GM19193 (cell line): ENCODE measurements at regions not wholly inside any gene's neighbourhood (a gene's known extent, or its start where the extent isn't known, plus 50 kb on each side); places are given as distances from the start of the nearest gene placed in this dataset.

Experiments used
- POLR2A ChIP-seq: IDR thresholded peaks from 4 replicates; pipeline ENCODE4 v1.6.1; 2011; ENCODE audit not compliant: insufficient read depth, insufficient read length; ENCODE audit errors: extremely low read depth

GRCh38 chr1:88079036-88079435 lies 605.0 kb upstream of the PKN2 start:
- TF ChIP-seq POLR2A, result no peak

- no peak for TF ChIP-seq POLR2A
These were observed 603.2 kb upstream of the PKN2 start for GRCh38 chr1:88080875-88081274.

GRCh38 chr1:88088481-88088880 lies 595.6 kb upstream of the PKN2 start:
- no peak for TF ChIP-seq POLR2A

GRCh38 chr1:88089961-88090360 lies 594.1 kb upstream of the PKN2 start:
- no peak for TF ChIP-seq POLR2A

- TF ChIP-seq POLR2A, result no peak
These were observed 585.2 kb upstream of the PKN2 start for GRCh38 chr1:88098881-88099280.

- no peak for TF ChIP-seq POLR2A
These were observed 583.0 kb upstream of the PKN2 start for GRCh38 chr1:88101041-88101440.

GRCh38 chr1:88104236-88104635 lies 579.8 kb upstream of the PKN2 start:
- no peak for TF ChIP-seq POLR2A

GRCh38 chr1:88104886-88105285 lies 579.2 kb upstream of the PKN2 start:
- no peak for TF ChIP-seq POLR2A

GRCh38 chr1:88111816-88112215 lies 572.3 kb upstream of the PKN2 start:
- TF ChIP-seq POLR2A, result no peak

- no peak for TF ChIP-seq POLR2A
These were observed 566.5 kb upstream of the PKN2 start for GRCh38 chr1:88117597-88117996.

- TF ChIP-seq POLR2A, result no peak
These were observed 565.8 kb upstream of the PKN2 start for GRCh38 chr1:88118176-88118845.

- no peak for TF ChIP-seq POLR2A
These were observed 559.5 kb upstream of the PKN2 start for GRCh38 chr1:88124614-88125013.

GRCh38 chr1:88126467-88126866 lies 557.6 kb upstream of the PKN2 start:
- no peak for TF ChIP-seq POLR2A

- TF ChIP-seq POLR2A, result no peak
These were observed 550.1 kb upstream of the PKN2 start for GRCh38 chr1:88133991-88134390.

- TF ChIP-seq POLR2A, result no peak
These were observed 548.8 kb upstream of the PKN2 start for GRCh38 chr1:88134983-88135921.

- no peak for TF ChIP-seq POLR2A
These were observed 544.4 kb upstream of the PKN2 start for GRCh38 chr1:88139633-88140032.

GRCh38 chr1:88140325-88140724 lies 543.7 kb upstream of the PKN2 start:
- no peak for TF ChIP-seq POLR2A

GRCh38 chr1:88141499-88142074 lies 542.5 kb upstream of the PKN2 start:
- TF ChIP-seq POLR2A, result no peak
